ENCODE measurements at regions not wholly inside any gene's neighbourhood (a gene's known extent, or its start where the extent isn't known, plus 50 kb on each side); places are given as distances from the start of the nearest gene placed in this dataset.

DNA sequence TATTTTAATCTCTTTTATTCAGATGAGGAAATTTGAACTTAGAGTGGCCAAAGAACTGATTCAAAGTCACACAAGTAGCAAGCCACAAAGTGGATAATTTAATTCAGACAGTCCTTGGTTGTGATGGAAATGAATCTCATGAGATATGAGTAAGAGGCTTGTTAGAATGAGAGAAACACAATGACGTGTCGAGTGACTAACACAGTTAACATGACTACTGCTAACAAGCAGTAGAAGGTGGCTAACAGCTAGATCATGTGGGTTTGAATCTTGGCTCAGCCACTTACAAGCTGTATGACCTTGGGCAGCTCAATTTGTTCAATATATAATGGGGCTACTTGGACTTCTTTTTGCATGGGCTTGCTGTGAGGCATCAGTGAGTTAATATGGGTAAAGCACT lies 104.5 kb upstream of the LMO4 start:
- TF ChIP-seq, protein P1, sequence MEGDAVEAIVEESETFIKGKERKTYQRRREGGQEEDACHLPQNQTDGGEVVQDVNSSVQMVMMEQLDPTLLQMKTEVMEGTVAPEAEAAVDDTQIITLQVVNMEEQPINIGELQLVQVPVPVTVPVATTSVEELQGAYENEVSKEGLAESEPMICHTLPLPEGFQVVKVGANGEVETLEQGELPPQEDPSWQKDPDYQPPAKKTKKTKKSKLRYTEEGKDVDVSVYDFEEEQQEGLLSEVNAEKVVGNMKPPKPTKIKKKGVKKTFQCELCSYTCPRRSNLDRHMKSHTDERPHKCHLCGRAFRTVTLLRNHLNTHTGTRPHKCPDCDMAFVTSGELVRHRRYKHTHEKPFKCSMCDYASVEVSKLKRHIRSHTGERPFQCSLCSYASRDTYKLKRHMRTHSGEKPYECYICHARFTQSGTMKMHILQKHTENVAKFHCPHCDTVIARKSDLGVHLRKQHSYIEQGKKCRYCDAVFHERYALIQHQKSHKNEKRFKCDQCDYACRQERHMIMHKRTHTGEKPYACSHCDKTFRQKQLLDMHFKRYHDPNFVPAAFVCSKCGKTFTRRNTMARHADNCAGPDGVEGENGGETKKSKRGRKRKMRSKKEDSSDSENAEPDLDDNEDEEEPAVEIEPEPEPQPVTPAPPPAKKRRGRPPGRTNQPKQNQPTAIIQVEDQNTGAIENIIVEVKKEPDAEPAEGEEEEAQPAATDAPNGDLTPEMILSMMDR (conservative IDR thresholded peaks at IDR 0.05; ENCODE audit: low read depth, low read length), result no peak
- TF ChIP-seq EZH2 (IDR thresholded peaks at IDR 0.05; ENCODE audit: borderline replicate concordance, low read depth, low read length, poor library complexity, severe bottlenecking), result no peak
